ENCODE measurements at regions not wholly inside any gene's neighbourhood (a gene's known extent, or its start where the extent isn't known, plus 50 kb on each side); places are given as distances from the start of the nearest gene placed in this dataset.
"Not testable (repeated sequence)": the region's sequence is repeated elsewhere in the genome, so short reads cannot be mapped to it uniquely, and the experiment has no call there.

- DNase-seq (ENCODE audit: low read depth); H3K4me3 ChIP-seq (ENCODE audit: low read depth, low read length): not testable (repeated sequence)
Measured at GRCh38 chr7:38331853-38332595, 58.6 kb upstream of the TARP start.

- H3K4me3 ChIP-seq (ENCODE audit: low read depth, low read length): no peak overlapping the region
- TF ChIP-seq CTCF (conservative IDR thresholded peaks at IDR 0.05; ENCODE audit: low read depth, low read length): peak; percentile 13
- no peak for DNase-seq (ENCODE audit: low read depth)
Measured at GRCh38 chr7:38330861-38331621, 57.6 kb upstream of the TARP start.

- TF ChIP-seq CTCF (conservative IDR thresholded peaks at IDR 0.05; ENCODE audit: low read depth, low read length): no peak
- H3K4me3 ChIP-seq (ENCODE audit: low read depth, low read length): no peak overlapping the region
- no peak for DNase-seq (ENCODE audit: low read depth)
Measured at GRCh38 chr7:38330039-38330438, 56.6 kb upstream of the TARP start.

- no peak for TF ChIP-seq CTCF (conservative IDR thresholded peaks at IDR 0.05; ENCODE audit: low read depth, low read length)
- no peak overlapping the region for H3K4me3 ChIP-seq (ENCODE audit: low read depth, low read length)
- DNase-seq (ENCODE audit: low read depth): no peak
Measured at GRCh38 chr7:38329340-38329739, 55.9 kb upstream of the TARP start.

- no peak overlapping the region for H3K4me3 ChIP-seq (ENCODE audit: low read depth, low read length)
- no peak for DNase-seq (ENCODE audit: low read depth)
- no peak for TF ChIP-seq CTCF (conservative IDR thresholded peaks at IDR 0.05; ENCODE audit: low read depth, low read length)
Measured at GRCh38 chr7:38328814-38329213, 55.4 kb upstream of the TARP start.

- TF ChIP-seq CTCF (conservative IDR thresholded peaks at IDR 0.05; ENCODE audit: low read depth, low read length): no peak
- DNase-seq (ENCODE audit: low read depth): no peak
Measured at GRCh38 chr7:38327637-38328036, 54.2 kb upstream of the TARP start.

More at GRCh38 chr7:38327637-38328036, 54.2 kb upstream of the TARP start:
- H3K4me3 ChIP-seq (ENCODE audit: low read depth, low read length): no peak overlapping the region
